GM12878 (cell line): ENCODE measurements at regions not wholly inside any gene's neighbourhood (a gene's known extent, or its start where the extent isn't known, plus 50 kb on each side); places are given as distances from the start of the nearest gene placed in this dataset.

ENCODE experiments used
- ATAC-seq: fragments of 200-7000 bp; cut with Tn5 transposase; 3 replicates; pipeline ENCODE4 v1.9.1; 2020; ENCODE audit warnings: mild to moderate bottlenecking, moderate library complexity
- BruUV-seq: library from RNA; stranded (reverse); fragments of 400-500 nt; replicated peaks from 2 replicates; lab custom pipeline; 2021; lab: Mats Ljungman, UMichigan
- CTCF ChIA-PET: fragments of 300-600 bp; sonication (Branson Sonifier 250); formaldehyde crosslinking; extraction: SDS; loops from one replicate; lab custom pipeline; 2021; ENCODE audit warnings: inconsistent platforms; lab: Yijun Ruan, JAX
- POLR2A ChIA-PET: fragments of 350-600 bp; formaldehyde crosslinking; extraction: SDS; loops from one replicate; lab custom pipeline; 2021; ENCODE audit warnings: inconsistent platforms; lab: Charles Lee
- RAD21 ChIA-PET: fragments of 300-600 bp; sonication (Branson Sonifier 250); formaldehyde crosslinking; loops from one replicate; lab custom pipeline; 2023; ENCODE audit warnings: antibody characterized with exemption; ENCODE audit not compliant: unreplicated experiment; lab: Charles Lee
- SMC1A ChIA-PET: fragments of 300-600 bp; sonication (Branson Sonifier 250); formaldehyde crosslinking; loops from one replicate; lab custom pipeline; 2023; ENCODE audit not compliant: unreplicated experiment, uncharacterized antibody; lab: Charles Lee
- DNase-seq: peaks from one replicate; pipeline ENCODE4 v3.0.0-alpha.2; 2011; ENCODE audit warnings: low read depth, low spot score
- FAIRE-seq: peaks from 3 replicates; lab custom pipeline; 2011; peaks lifted over from hg19 to GRCh38; lab: Jason Lieb, UNC
- H2AFZ ChIP-seq: 2 replicates; pipeline ENCODE4 v1.6.0; 2011; ENCODE audit warnings: low read depth, low read length, control low read depth; ENCODE audit not compliant: control insufficient read depth
- H3K27ac ChIP-seq: 2 replicates; pipeline ENCODE4 v1.5.1; 2011; ENCODE audit warnings: control low read depth; ENCODE audit not compliant: control insufficient read depth, insufficient read depth
- H3K27me3 ChIP-seq, 2 experiments: replicated peaks in 1 of 2; 2 replicates each; pipeline versions ENCODE4 v1.6.0 to v1.6.1; 2011; ENCODE audit warnings: low read length in 1 of 2; ENCODE audit not compliant: control insufficient read depth in 2 of 2, insufficient read depth in 2 of 2
- H3K36me3 ChIP-seq, 2 experiments: 2 replicates each; pipeline ENCODE4 v1.5.1; 2011; ENCODE audit warnings: low read length in 1 of 2; ENCODE audit not compliant: control insufficient read depth in 2 of 2, insufficient read depth in 2 of 2
- H3K4me1 ChIP-seq: 2 replicates; pipeline ENCODE4 v1.6.1; 2011; ENCODE audit warnings: mild to moderate bottlenecking, low read length, moderate library complexity, mixed read lengths; ENCODE audit not compliant: control insufficient read depth, insufficient read depth
- H3K4me2 ChIP-seq: 2 replicates; pipeline ENCODE4 v1.6.0; 2011; ENCODE audit warnings: control low read depth; ENCODE audit not compliant: control insufficient read depth, insufficient read depth
- H3K4me3 ChIP-seq: fragments of 200-600 bp; sonication (generic); 2 replicates; pipeline ENCODE4 v1.5.1; 2016
- H3K79me2 ChIP-seq: 2 replicates; pipeline ENCODE4 v1.6.0; 2011; ENCODE audit warnings: low read length; ENCODE audit not compliant: control insufficient read depth, insufficient read depth
- H3K9ac ChIP-seq: 2 replicates; pipeline ENCODE4 v1.8.0; 2011; ENCODE audit warnings: low read length, control low read depth, mixed read lengths; ENCODE audit not compliant: control insufficient read depth, insufficient read depth
- H3K9me3 ChIP-seq: replicated peaks from 3 replicates; pipeline ENCODE4 v1.5.1; 2011; ENCODE audit warnings: mild to moderate bottlenecking, low read length; ENCODE audit not compliant: control insufficient read depth, insufficient read depth
- H4K20me1 ChIP-seq: 2 replicates; pipeline ENCODE4 v1.6.0; 2011; ENCODE audit not compliant: control insufficient read depth, insufficient read depth
- HDAC6 ChIP-seq: fragments of 200-600 bp; sonication (generic); IDR thresholded peaks from one replicate; pipeline ENCODE4 v1.8.0; 2017; ENCODE audit warnings: antibody characterized with exemption; ENCODE audit not compliant: unreplicated experiment
- KDM1A ChIP-seq: fragments of 200-600 bp; sonication (generic); IDR thresholded peaks from 2 replicates; pipeline ENCODE4 v1.6.1; 2016; ENCODE audit warnings: borderline replicate concordance
- NR2C1 ChIP-seq: fragments of 450-650 bp; IDR thresholded peaks from 2 replicates; pipeline ENCODE4 v1.6.1; 2017; ENCODE audit warnings: antibody characterized with exemption, mild to moderate bottlenecking, moderate library complexity
- PAX5 ChIP-seq: IDR thresholded peaks from 2 replicates; pipeline ENCODE4 v1.6.1; 2011; ENCODE audit warnings: low read depth, low read length, borderline replicate concordance
- TCF12 ChIP-seq: IDR thresholded peaks from 2 replicates; pipeline ENCODE4 v1.6.1; 2011; ENCODE audit warnings: low read depth, mild to moderate bottlenecking, low read length
- WGBS: methylation state at CpG from one replicate; pipeline ENCODE4 v1.1.6; 2016; ENCODE audit warnings: low lambda C conversion rate; ENCODE audit not compliant: insufficient replicate concordance, insufficient coverage; ENCODE audit errors: missing lambda C conversion rate; 5-methylcytosine and 5-hydroxymethylcytosine counted together
- in situ Hi-C: fragments of 300-500 bp; cut with MboI; formaldehyde crosslinking; loops from 9 replicates; pipeline ENCODE4 v1.14.3; 2018; ENCODE audit warnings: mixed read lengths
- intact Hi-C: fragments of 100-400 bp; cut with micrococcal nuclease; formaldehyde crosslinking; loops from one replicate; pipeline ENCODE4 v1.14.2; 2022; ENCODE audit not compliant: unreplicated experiment
- TF ChIP-seq, protein P1 (sequence below): fragments of 450-650 bp; IDR thresholded peaks from 2 replicates; pipeline ENCODE4 v1.6.1; 2017; ENCODE audit warnings: mild to moderate bottlenecking
- TF ChIP-seq, protein P2 (sequence below): IDR thresholded peaks from 2 replicates; pipeline ENCODE4 v1.6.1; 2011; ENCODE audit warnings: low read depth, mild to moderate bottlenecking, low read length, moderate library complexity, borderline replicate concordance; ENCODE audit errors: extremely low read depth
- TF ChIP-seq, protein P3 (sequence below): fragments of 450-650 bp; IDR thresholded peaks from 2 replicates; pipeline ENCODE4 v1.6.1; 2017; ENCODE audit warnings: borderline replicate concordance

DNA sequence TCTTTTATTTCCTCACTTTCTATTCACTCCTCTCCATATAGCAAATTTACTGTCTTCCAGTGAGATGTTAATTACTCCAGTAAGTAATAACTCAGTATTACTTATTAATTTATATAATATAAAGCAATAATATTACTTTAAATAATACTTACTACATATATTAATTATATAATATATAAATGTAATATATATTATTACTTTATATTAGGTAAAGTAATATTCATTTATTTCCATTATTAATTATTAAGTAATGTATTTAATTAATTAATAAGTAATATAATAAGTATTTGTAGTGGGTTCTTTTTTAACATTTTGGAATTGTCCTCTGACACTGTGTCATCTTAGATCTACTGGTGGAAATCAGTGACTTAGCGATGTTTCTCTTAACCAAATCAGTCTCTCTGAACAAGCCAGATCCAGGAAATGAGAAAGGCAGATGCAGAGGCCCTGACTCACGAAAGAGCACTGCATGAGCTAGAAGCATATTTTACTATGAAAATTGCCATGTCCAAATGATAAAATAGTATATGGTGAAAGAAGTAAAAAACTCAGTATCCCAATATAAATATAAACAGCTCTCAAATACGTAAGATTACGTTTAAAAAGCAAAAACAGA, 115.9 kb downstream of the DSEL start:
- H3K36me3 ChIP-seq: no peaks in the 10 kb centered on the region
- no peaks in the 10 kb centered on the region for H4K20me1 ChIP-seq
- no peak overlapping the region for H3K4me3 ChIP-seq
- no TSS peak for BruUV-seq
- DNase-seq (no peak), ATAC-seq (no peak), FAIRE-seq (no peak)
- H3K9me3 ChIP-seq: no peaks in the 10 kb centered on the region
- ChIA-PET POLR2A (no interaction called here), CTCF (no interaction called here), SMC1A (no interaction called here), RAD21 (no interaction called here)
- TF ChIP-seq, protein P1, sequence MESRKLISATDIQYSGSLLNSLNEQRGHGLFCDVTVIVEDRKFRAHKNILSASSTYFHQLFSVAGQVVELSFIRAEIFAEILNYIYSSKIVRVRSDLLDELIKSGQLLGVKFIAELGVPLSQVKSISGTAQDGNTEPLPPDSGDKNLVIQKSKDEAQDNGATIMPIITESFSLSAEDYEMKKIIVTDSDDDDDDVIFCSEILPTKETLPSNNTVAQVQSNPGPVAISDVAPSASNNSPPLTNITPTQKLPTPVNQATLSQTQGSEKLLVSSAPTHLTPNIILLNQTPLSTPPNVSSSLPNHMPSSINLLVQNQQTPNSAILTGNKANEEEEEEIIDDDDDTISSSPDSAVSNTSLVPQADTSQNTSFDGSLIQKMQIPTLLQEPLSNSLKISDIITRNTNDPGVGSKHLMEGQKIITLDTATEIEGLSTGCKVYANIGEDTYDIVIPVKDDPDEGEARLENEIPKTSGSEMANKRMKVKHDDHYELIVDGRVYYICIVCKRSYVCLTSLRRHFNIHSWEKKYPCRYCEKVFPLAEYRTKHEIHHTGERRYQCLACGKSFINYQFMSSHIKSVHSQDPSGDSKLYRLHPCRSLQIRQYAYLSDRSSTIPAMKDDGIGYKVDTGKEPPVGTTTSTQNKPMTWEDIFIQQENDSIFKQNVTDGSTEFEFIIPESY: no peak
- TF ChIP-seq NR2C1 (no peak), PAX5 (no peak), HDAC6 (no peak), KDM1A (no peak), TCF12 (no peak)
- TF ChIP-seq, protein P2, sequence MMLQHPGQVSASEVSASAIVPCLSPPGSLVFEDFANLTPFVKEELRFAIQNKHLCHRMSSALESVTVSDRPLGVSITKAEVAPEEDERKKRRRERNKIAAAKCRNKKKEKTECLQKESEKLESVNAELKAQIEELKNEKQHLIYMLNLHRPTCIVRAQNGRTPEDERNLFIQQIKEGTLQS: no peak
- TF ChIP-seq, protein P3, sequence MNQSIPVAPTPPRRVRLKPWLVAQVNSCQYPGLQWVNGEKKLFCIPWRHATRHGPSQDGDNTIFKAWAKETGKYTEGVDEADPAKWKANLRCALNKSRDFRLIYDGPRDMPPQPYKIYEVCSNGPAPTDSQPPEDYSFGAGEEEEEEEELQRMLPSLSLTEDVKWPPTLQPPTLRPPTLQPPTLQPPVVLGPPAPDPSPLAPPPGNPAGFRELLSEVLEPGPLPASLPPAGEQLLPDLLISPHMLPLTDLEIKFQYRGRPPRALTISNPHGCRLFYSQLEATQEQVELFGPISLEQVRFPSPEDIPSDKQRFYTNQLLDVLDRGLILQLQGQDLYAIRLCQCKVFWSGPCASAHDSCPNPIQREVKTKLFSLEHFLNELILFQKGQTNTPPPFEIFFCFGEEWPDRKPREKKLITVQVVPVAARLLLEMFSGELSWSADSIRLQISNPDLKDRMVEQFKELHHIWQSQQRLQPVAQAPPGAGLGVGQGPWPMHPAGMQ: no peak
- no peak overlapping the region for H3K27ac ChIP-seq
- no peak overlapping the region for H3K4me2 ChIP-seq
- H2AFZ ChIP-seq: no peak overlapping the region
- in situ Hi-C loops (no loop called here), intact Hi-C loops (no loop called here)
- H3K27me3 ChIP-seq: no peaks in the 10 kb centered on the region
- H3K9ac ChIP-seq: no peak overlapping the region
- H3K79me2 ChIP-seq: no peaks in the 10 kb centered on the region
- H3K4me1 ChIP-seq: no peaks in the 10 kb centered on the region
- 28% methylated on average over 4 of the region's 4 CpGs for WGBS
